Mesendoderm (in vitro differentiated cells): ENCODE measurements at regions not wholly inside any gene's neighbourhood (a gene's known extent, or its start where the extent isn't known, plus 50 kb on each side); places are given as distances from the start of the nearest gene placed in this dataset.
A peak's percentile ranks its signal among the peaks of the same experiment; 100 is the strongest.

Experiments used
- DNase-seq: peaks from one replicate; pipeline ENCODE4 v3.0.0; 2013
- H2AK5ac ChIP-seq: 2 replicates; pipeline ENCODE4 v1.6.1; 2013; ENCODE audit warnings: low read length, inconsistent platforms
- H2BK120ac ChIP-seq: 2 replicates; pipeline ENCODE4 v1.6.1; 2013; ENCODE audit warnings: low read depth, mild to moderate bottlenecking, low read length, moderate library complexity, mixed read lengths
- H2BK15ac ChIP-seq: replicated peaks from 2 replicates; pipeline ENCODE4 v1.6.1; 2013; ENCODE audit warnings: low read depth, mild to moderate bottlenecking, moderate library complexity
- H2BK5ac ChIP-seq: 2 replicates; pipeline ENCODE4 v1.6.1; 2013; ENCODE audit warnings: low read length, inconsistent platforms
- H3K18ac ChIP-seq: 2 replicates; pipeline ENCODE4 v1.6.1; 2013; ENCODE audit warnings: mild to moderate bottlenecking, low read length, mixed read lengths
- H3K23ac ChIP-seq: one replicate; pipeline ENCODE4 v1.6.1; 2013; ENCODE audit warnings: low read length
- H3K27ac ChIP-seq: 2 replicates; pipeline ENCODE4 v1.5.1; 2013; ENCODE audit warnings: low read depth, mild to moderate bottlenecking, inconsistent platforms, low read length, moderate library complexity
- H3K27me3 ChIP-seq: 2 replicates; pipeline ENCODE4 v1.6.1; 2013; ENCODE audit warnings: low read length, control low read depth, mild to moderate bottlenecking, inconsistent platforms; ENCODE audit not compliant: insufficient read depth, poor library complexity
- H3K36me3 ChIP-seq: 2 replicates; pipeline ENCODE4 v1.6.1; 2013; ENCODE audit warnings: low read length, inconsistent platforms; ENCODE audit not compliant: control insufficient read depth, insufficient read depth
- H3K4ac ChIP-seq: one replicate; pipeline ENCODE4 v1.6.1; 2013; ENCODE audit warnings: low read depth, mild to moderate bottlenecking, low read length, moderate library complexity
- H3K4me1 ChIP-seq: 2 replicates; pipeline ENCODE4 v1.6.1; 2013; ENCODE audit warnings: low read depth, low read length, inconsistent platforms; ENCODE audit not compliant: control insufficient read depth
- H3K4me2 ChIP-seq: 2 replicates; pipeline ENCODE4 v1.6.1; 2013; ENCODE audit warnings: low read length
- H3K4me3 ChIP-seq: 2 replicates; pipeline ENCODE4 v1.5.1; 2013; ENCODE audit warnings: mild to moderate bottlenecking, low read length
- H3K56ac ChIP-seq: one replicate; pipeline ENCODE4 v1.6.1; 2013; ENCODE audit warnings: low read length
- H3K79me1 ChIP-seq: 2 replicates; pipeline ENCODE4 v1.6.1; 2013; ENCODE audit warnings: low read length, inconsistent platforms
- H3K79me2 ChIP-seq: 2 replicates; pipeline ENCODE4 v1.6.1; 2013; ENCODE audit warnings: mild to moderate bottlenecking, low read length; ENCODE audit not compliant: control insufficient read depth, insufficient read depth
- H3K9ac ChIP-seq: 2 replicates; pipeline ENCODE4 v1.6.1; 2013; ENCODE audit warnings: low read length, inconsistent platforms
- H4K5ac ChIP-seq: one replicate; pipeline ENCODE4 v1.6.1; 2013; ENCODE audit warnings: low read length
- H4K8ac ChIP-seq: one replicate; pipeline ENCODE4 v1.6.1; 2013; ENCODE audit warnings: low read depth, mild to moderate bottlenecking, control low read depth, low read length, moderate library complexity
- WGBS: extraction: QIAGEN DNeasy Blood & Tissue Kit; methylation state at CpG from one replicate; pipeline ENCODE4 v1.1.7; 2013; ENCODE audit warnings: low lambda C conversion rate, missing lambda C conversion rate; ENCODE audit not compliant: insufficient coverage; ENCODE audit errors: extremely low coverage; 5-methylcytosine and 5-hydroxymethylcytosine counted together

DNA sequence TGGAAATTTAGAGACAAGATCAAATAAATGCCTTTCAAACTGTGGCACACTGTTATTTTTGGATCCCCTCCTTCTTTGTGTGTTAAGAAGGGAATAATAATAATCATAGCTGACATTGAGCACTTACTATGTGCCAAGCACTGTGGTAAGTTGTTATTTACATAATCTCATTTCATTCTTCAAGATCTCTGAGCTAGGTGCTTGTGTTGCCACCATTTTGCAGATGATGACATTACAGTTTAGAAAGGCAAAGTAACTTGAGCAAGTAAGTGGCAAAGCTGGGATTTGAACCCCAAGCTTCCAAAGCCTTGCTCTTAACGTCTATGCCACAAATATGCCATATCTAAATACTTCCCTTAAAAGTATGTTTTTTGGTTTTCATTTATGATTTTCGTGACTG is 121.8 kb upstream of the TMEM161B start:
- Histone ChIP-seq H3K23ac (no peak overlapping the region), H3K9ac (no peak overlapping the region), H3K79me1 (no peaks in the 10 kb centered on the region), H2BK120ac (no peak overlapping the region), H4K8ac (no peak overlapping the region), H3K4me1 (peaks cover 26% of the 10 kb centered on the region), H3K18ac (peak overlapping the region; percentile 12), H3K4me3 (no peak overlapping the region), H3K79me2 (no peaks in the 10 kb centered on the region), H2BK15ac (no peak overlapping the region), H3K4me2 (no peak overlapping the region), H4K5ac (no peak overlapping the region), H2BK5ac (no peak overlapping the region), H2AK5ac (no peak overlapping the region), H3K27me3 (no peaks in the 10 kb centered on the region), H3K4ac (no peak overlapping the region), H3K36me3 (no peaks in the 10 kb centered on the region), H3K27ac (no peak overlapping the region), H3K56ac (no peak overlapping the region)
- no peak for DNase-seq
- no CpG with 5 or more reads among the region's 2 CpGs for WGBS

- no peak overlapping the region for H3K23ac ChIP-seq
- H3K27me3 ChIP-seq = no peaks in the 10 kb centered on the region
- no peak overlapping the region for H3K9ac ChIP-seq
- DNase-seq = no peak
- H3K4me3 ChIP-seq = no peak overlapping the region
- no peaks in the 10 kb centered on the region for H3K36me3 ChIP-seq
- H2AK5ac ChIP-seq = no peak overlapping the region
- no peaks in the 10 kb centered on the region for H3K79me1 ChIP-seq
- H3K18ac ChIP-seq = peak overlapping the region; percentile 12
- H2BK15ac ChIP-seq = no peak overlapping the region
- no peak overlapping the region for H4K8ac ChIP-seq
- no peak overlapping the region for H4K5ac ChIP-seq
- H3K4me2 ChIP-seq = no peak overlapping the region
- H2BK120ac ChIP-seq = no peak overlapping the region
- no peak overlapping the region for H3K27ac ChIP-seq
- no peak overlapping the region for H3K4ac ChIP-seq
- no peak overlapping the region for H2BK5ac ChIP-seq
- H3K56ac ChIP-seq = no peak overlapping the region
- no CpG with 5 or more reads among the region's 6 CpGs for WGBS
- H3K79me2 ChIP-seq = no peaks in the 10 kb centered on the region
- H3K4me1 ChIP-seq = peaks cover 26% of the 10 kb centered on the region
Measured at GRCh38 chr5:88390096-88390441, 121.4 kb upstream of the TMEM161B start.

GRCh38 chr5:88389338-88390095 is 120.9 kb upstream of the TMEM161B start:
- Histone ChIP-seq H4K8ac (no peak overlapping the region), H3K4me2 (no peak overlapping the region), H3K4ac (no peak overlapping the region), H3K4me1 (peaks cover 23% of the 10 kb centered on the region), H2BK15ac (no peak overlapping the region), H3K36me3 (no peaks in the 10 kb centered on the region), H3K79me1 (no peaks in the 10 kb centered on the region), H3K23ac (no peak overlapping the region), H2BK120ac (no peak overlapping the region), H3K9ac (no peak overlapping the region), H3K27ac (peak overlapping the region; percentile 22), H3K56ac (no peak overlapping the region), H2BK5ac (no peak overlapping the region), H3K4me3 (no peak overlapping the region), H3K79me2 (no peaks in the 10 kb centered on the region), H3K18ac (peak overlapping the region; percentile 12), H3K27me3 (no peaks in the 10 kb centered on the region), H4K5ac (no peak overlapping the region), H2AK5ac (no peak overlapping the region)
- WGBS = no CpG with 5 or more reads among the region's 4 CpGs
- no peak for DNase-seq

GRCh38 chr5:88388476-88389337 is 120.1 kb upstream of the TMEM161B start:
- H3K4me2 ChIP-seq = no peak overlapping the region
- H3K4ac ChIP-seq = no peak overlapping the region
- DNase-seq = peak; percentile 90
- peaks cover 19% of the 10 kb centered on the region for H3K4me1 ChIP-seq
- H3K9ac ChIP-seq = no peak overlapping the region
- H3K79me1 ChIP-seq = no peaks in the 10 kb centered on the region
- H3K79me2 ChIP-seq = no peaks in the 10 kb centered on the region
- no peak overlapping the region for H2BK5ac ChIP-seq
- no peak overlapping the region for H2BK15ac ChIP-seq
- H3K36me3 ChIP-seq = no peaks in the 10 kb centered on the region
- H3K56ac ChIP-seq = no peak overlapping the region
- no peak overlapping the region for H2BK120ac ChIP-seq
- H4K5ac ChIP-seq = no peak overlapping the region
- no CpG with 5 or more reads among the region's 7 CpGs for WGBS
- H2AK5ac ChIP-seq = no peak overlapping the region
- H3K27me3 ChIP-seq = no peaks in the 10 kb centered on the region
- no peak overlapping the region for H3K18ac ChIP-seq
- no peak overlapping the region for H3K4me3 ChIP-seq
- H4K8ac ChIP-seq = no peak overlapping the region
- H3K23ac ChIP-seq = no peak overlapping the region
- H3K27ac ChIP-seq = peak overlapping the region; percentile 22

GRCh38 chr5:88384886-88385285 is 116.2 kb upstream of the TMEM161B start:
- no peak overlapping the region for H3K18ac ChIP-seq
- H3K27me3 ChIP-seq = no peaks in the 10 kb centered on the region
- H2BK5ac ChIP-seq = no peak overlapping the region
- H4K8ac ChIP-seq = no peak overlapping the region
- no peak overlapping the region for H3K4me2 ChIP-seq
- H3K56ac ChIP-seq = no peak overlapping the region
- no peak overlapping the region for H3K4me3 ChIP-seq
- H3K79me1 ChIP-seq = no peaks in the 10 kb centered on the region
- H3K79me2 ChIP-seq = no peaks in the 10 kb centered on the region
- H3K4me1 ChIP-seq = peaks cover 7% of the 10 kb centered on the region
- no peak for DNase-seq
- H3K36me3 ChIP-seq = no peaks in the 10 kb centered on the region
- no CpG with 5 or more reads among the region's 4 CpGs for WGBS
- no peak overlapping the region for H2BK120ac ChIP-seq
- H3K27ac ChIP-seq = no peak overlapping the region
- no peak overlapping the region for H4K5ac ChIP-seq
- no peak overlapping the region for H2BK15ac ChIP-seq
- no peak overlapping the region for H3K4ac ChIP-seq
- H2AK5ac ChIP-seq = no peak overlapping the region
- no peak overlapping the region for H3K9ac ChIP-seq
- H3K23ac ChIP-seq = no peak overlapping the region
